ENCODE measurements at regions not wholly inside any gene's neighbourhood (a gene's known extent, or its start where the extent isn't known, plus 50 kb on each side); places are given as distances from the start of the nearest gene placed in this dataset.

GRCh38 chr13:88866195-88866594, 1195.0 kb downstream of the SLITRK5 start:
- no peak for DNase-seq (ENCODE audit: low read depth)

- DNase-seq (ENCODE audit: low read depth): no peak
These were observed 1212.6 kb downstream of the SLITRK5 start for GRCh38 chr13:88883741-88884140.

- DNase-seq (ENCODE audit: low read depth): no peak
These were observed 1216.0 kb downstream of the SLITRK5 start for GRCh38 chr13:88887045-88887662.

GRCh38 chr13:88895261-88895941, 1224.2 kb downstream of the SLITRK5 start:
- DNase-seq (ENCODE audit: low read depth): no peak

GRCh38 chr13:88896466-88896865, 1225.3 kb downstream of the SLITRK5 start:
- DNase-seq (ENCODE audit: low read depth): no peak

GRCh38 chr13:88908961-88909441, 1237.8 kb downstream of the SLITRK5 start:
- no peak for DNase-seq (ENCODE audit: low read depth)

- peak; percentile 6 for DNase-seq (ENCODE audit: low read depth)
These were observed 1248.9 kb downstream of the SLITRK5 start for GRCh38 chr13:88919970-88920628.

- no peak for DNase-seq (ENCODE audit: low read depth)
These were observed 1254.8 kb downstream of the SLITRK5 start for GRCh38 chr13:88925954-88926353.

- no peak for DNase-seq (ENCODE audit: low read depth)
These were observed 1255.8 kb downstream of the SLITRK5 start for GRCh38 chr13:88926890-88927502.

GRCh38 chr13:88932950-88933349, 1261.8 kb downstream of the SLITRK5 start:
- no peak for DNase-seq (ENCODE audit: low read depth)

GRCh38 chr13:88937384-88937783, 1266.2 kb downstream of the SLITRK5 start:
- DNase-seq (ENCODE audit: low read depth): no peak

- DNase-seq (ENCODE audit: low read depth): no peak
These were observed 1274.6 kb downstream of the SLITRK5 start for GRCh38 chr13:88945793-88946192.

GRCh38 chr13:88948501-88948900, 1277.3 kb downstream of the SLITRK5 start:
- no peak for DNase-seq (ENCODE audit: low read depth)

- DNase-seq (ENCODE audit: low read depth): no peak
These were observed 1287.7 kb downstream of the SLITRK5 start for GRCh38 chr13:88958821-88959220.

- DNase-seq (ENCODE audit: low read depth): no peak
These were observed 1305.3 kb downstream of the SLITRK5 start for GRCh38 chr13:88976466-88976865.

GRCh38 chr13:88978607-88979006, 1307.4 kb downstream of the SLITRK5 start:
- no peak for DNase-seq (ENCODE audit: low read depth)

GRCh38 chr13:88979465-88980175, 1308.4 kb downstream of the SLITRK5 start:
- no peak for DNase-seq (ENCODE audit: low read depth)

GRCh38 chr13:89003656-89004055, 1332.5 kb downstream of the SLITRK5 start:
- no peak for DNase-seq (ENCODE audit: low read depth)

- no peak for DNase-seq (ENCODE audit: low read depth)
These were observed 1340.4 kb downstream of the SLITRK5 start for GRCh38 chr13:89011615-89012014.

- no peak for DNase-seq (ENCODE audit: low read depth)
These were observed 1356.6 kb downstream of the SLITRK5 start for GRCh38 chr13:89027694-89028306.

GRCh38 chr13:89029062-89029461, 1357.9 kb downstream of the SLITRK5 start:
- DNase-seq (ENCODE audit: low read depth): no peak

GRCh38 chr13:89034015-89034414, 1362.8 kb downstream of the SLITRK5 start:
- DNase-seq (ENCODE audit: low read depth): no peak

Measured in activated T-cell treated with anti-CD3 and anti-CD28 coated beads for 48 hours (primary cell).